KMS-11 (cell line): ENCODE measurements at regions not wholly inside any gene's neighbourhood (a gene's known extent, or its start where the extent isn't known, plus 50 kb on each side); places are given as distances from the start of the nearest gene placed in this dataset.

ENCODE experiments used
- H2AFZ ChIP-seq: fragments of 200-600 bp; sonication (generic); 2 replicates; pipeline ENCODE4 v1.6.1; 2016; ENCODE audit warnings: antibody characterized with exemption, mixed run types, low read depth
- H3K27ac ChIP-seq: fragments of 200-600 bp; sonication (generic); 2 replicates; pipeline ENCODE4 v1.6.1; 2016; ENCODE audit warnings: mild to moderate bottlenecking, mixed run types
- H3K27me3 ChIP-seq: fragments of 200-600 bp; sonication (generic); 2 replicates; pipeline ENCODE4 v1.6.1; 2017; ENCODE audit warnings: mild to moderate bottlenecking, low read depth, mixed run types, moderate library complexity; ENCODE audit not compliant: insufficient read depth
- H3K36me3 ChIP-seq: fragments of 200-600 bp; sonication (generic); 2 replicates; pipeline ENCODE4 v1.6.1; 2017; ENCODE audit warnings: mild to moderate bottlenecking, mixed run types; ENCODE audit not compliant: insufficient read depth
- H3K4me1 ChIP-seq: fragments of 200-600 bp; sonication (generic); 2 replicates; pipeline ENCODE4 v1.6.1; 2016; ENCODE audit warnings: mild to moderate bottlenecking, low read depth, mixed run types; ENCODE audit not compliant: poor library complexity, severe bottlenecking
- H3K4me2 ChIP-seq: fragments of 200-600 bp; sonication (generic); 2 replicates; pipeline ENCODE4 v1.7.0; 2016; ENCODE audit warnings: mild to moderate bottlenecking, mixed run types
- H3K4me3 ChIP-seq: fragments of 200-600 bp; sonication (generic); IDR thresholded peaks from 2 replicates; pipeline ENCODE4 v1.6.1; 2017; ENCODE audit warnings: low read depth, low read length, mixed read lengths; ENCODE audit not compliant: insufficient read depth
- H3K79me2 ChIP-seq: fragments of 200-600 bp; sonication (generic); 2 replicates; pipeline ENCODE4 v1.6.1; 2016; ENCODE audit warnings: low read depth, mixed run types; ENCODE audit not compliant: insufficient read depth
- H3K9ac ChIP-seq: fragments of 200-600 bp; sonication (generic); 2 replicates; pipeline ENCODE4 v1.6.1; 2016; ENCODE audit warnings: mild to moderate bottlenecking, mixed run types
- H4K20me1 ChIP-seq: fragments of 200-600 bp; sonication (generic); 2 replicates; pipeline ENCODE4 v1.6.1; 2016; ENCODE audit warnings: mild to moderate bottlenecking, mixed run types; ENCODE audit not compliant: insufficient read depth
- TF ChIP-seq, protein P1 (sequence below): fragments of 200-600 bp; sonication (generic); conservative IDR thresholded peaks from 2 replicates; pipeline ENCODE4 v1.6.1; 2017; ENCODE audit warnings: low read depth, mild to moderate bottlenecking, antibody characterized with exemption, low read length, moderate library complexity, mixed read lengths

DNA sequence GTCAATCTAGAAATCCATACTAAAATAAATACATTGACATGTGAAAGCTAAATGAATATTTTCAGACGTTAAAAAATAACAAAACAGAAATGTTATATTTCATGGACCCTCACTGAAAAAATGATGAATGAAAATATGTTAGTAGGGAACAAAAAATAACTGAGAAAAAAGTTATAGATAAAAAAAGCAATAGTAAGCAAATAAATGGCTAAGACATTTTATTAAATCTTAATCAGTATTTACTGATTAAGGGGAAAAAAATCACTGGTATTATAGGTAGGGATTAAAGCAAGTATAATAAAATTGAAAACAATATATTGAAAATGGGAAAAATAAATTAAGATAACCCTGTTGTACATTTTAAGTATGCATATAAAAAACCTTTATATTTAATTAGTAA, 468.1 kb upstream of the MANEA start:
- TF ChIP-seq, protein P1, sequence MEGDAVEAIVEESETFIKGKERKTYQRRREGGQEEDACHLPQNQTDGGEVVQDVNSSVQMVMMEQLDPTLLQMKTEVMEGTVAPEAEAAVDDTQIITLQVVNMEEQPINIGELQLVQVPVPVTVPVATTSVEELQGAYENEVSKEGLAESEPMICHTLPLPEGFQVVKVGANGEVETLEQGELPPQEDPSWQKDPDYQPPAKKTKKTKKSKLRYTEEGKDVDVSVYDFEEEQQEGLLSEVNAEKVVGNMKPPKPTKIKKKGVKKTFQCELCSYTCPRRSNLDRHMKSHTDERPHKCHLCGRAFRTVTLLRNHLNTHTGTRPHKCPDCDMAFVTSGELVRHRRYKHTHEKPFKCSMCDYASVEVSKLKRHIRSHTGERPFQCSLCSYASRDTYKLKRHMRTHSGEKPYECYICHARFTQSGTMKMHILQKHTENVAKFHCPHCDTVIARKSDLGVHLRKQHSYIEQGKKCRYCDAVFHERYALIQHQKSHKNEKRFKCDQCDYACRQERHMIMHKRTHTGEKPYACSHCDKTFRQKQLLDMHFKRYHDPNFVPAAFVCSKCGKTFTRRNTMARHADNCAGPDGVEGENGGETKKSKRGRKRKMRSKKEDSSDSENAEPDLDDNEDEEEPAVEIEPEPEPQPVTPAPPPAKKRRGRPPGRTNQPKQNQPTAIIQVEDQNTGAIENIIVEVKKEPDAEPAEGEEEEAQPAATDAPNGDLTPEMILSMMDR, result no peak
- H3K4me2 ChIP-seq, result no peak overlapping the region

DNA sequence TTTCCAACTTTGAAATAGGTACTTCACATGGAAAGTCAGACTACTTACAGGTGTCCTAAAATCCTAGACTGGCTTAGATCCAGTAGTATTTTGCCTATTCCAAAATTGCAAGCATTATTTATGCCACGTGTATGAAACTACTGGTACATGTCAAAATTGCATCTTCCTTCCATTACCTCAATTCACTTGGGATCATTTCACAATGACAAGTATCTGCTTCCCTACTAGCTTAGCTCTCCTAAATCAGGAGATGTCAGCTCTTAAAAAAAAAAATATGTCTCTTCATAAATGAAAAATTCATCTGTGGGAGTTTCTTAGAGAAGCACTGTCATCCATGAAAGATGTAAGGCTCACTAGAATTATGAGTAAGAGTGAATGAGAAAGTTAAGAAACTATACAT, 466.6 kb upstream of the MANEA start:
- Histone ChIP-seq H3K4me2 (no peak overlapping the region), H2AFZ (no peak overlapping the region), H3K9ac (no peak overlapping the region), H3K79me2 (no peaks in the 10 kb centered on the region), H3K36me3 (no peaks in the 10 kb centered on the region), H3K4me1 (peaks cover 22% of the 10 kb centered on the region), H3K4me3 (no peak overlapping the region), H3K27me3 (no peaks in the 10 kb centered on the region), H3K27ac (no peak overlapping the region), H4K20me1 (no peaks in the 10 kb centered on the region)
- TF ChIP-seq, protein P1, result no peak

More for the DNA sequence above, 468.1 kb upstream of the MANEA start:
- H2AFZ ChIP-seq, result no peak overlapping the region
- peaks cover 25% of the 10 kb centered on the region for H3K4me1 ChIP-seq
- no peaks in the 10 kb centered on the region for H3K27me3 ChIP-seq
- H3K36me3 ChIP-seq, result no peaks in the 10 kb centered on the region
- no peaks in the 10 kb centered on the region for H4K20me1 ChIP-seq
- no peak overlapping the region for H3K9ac ChIP-seq
- H3K79me2 ChIP-seq, result no peaks in the 10 kb centered on the region
- H3K27ac ChIP-seq, result no peak overlapping the region
- H3K4me3 ChIP-seq, result no peak overlapping the region

DNA sequence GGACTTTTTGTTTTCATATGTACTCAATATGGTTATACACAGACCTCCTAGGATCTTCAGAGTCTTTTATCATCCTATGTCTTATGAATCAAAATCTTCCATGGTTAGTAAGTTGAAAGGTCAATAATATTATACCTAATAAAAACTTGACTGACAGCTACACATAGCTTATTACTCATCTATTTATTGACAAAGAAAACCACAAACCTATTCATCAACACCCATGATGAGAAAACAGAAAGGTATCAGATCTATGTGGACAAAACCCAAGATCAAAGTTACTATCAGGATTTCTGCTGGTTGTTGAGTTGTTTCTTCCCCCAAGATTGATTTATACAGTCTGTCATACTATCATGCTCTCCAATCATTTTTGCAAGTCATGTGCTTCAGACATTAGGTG, 460.1 kb upstream of the MANEA start:
- no peak overlapping the region for H2AFZ ChIP-seq
- no peak overlapping the region for H3K4me3 ChIP-seq
- no peaks in the 10 kb centered on the region for H3K79me2 ChIP-seq
- no peaks in the 10 kb centered on the region for H3K27me3 ChIP-seq
- H3K4me2 ChIP-seq, result no peak overlapping the region
- no peaks in the 10 kb centered on the region for H3K36me3 ChIP-seq
- H3K4me1 ChIP-seq, result no peaks in the 10 kb centered on the region
- H3K27ac ChIP-seq, result no peak overlapping the region
- H3K9ac ChIP-seq, result no peak overlapping the region
- H4K20me1 ChIP-seq, result no peaks in the 10 kb centered on the region
- TF ChIP-seq, protein P1, result no peak

DNA sequence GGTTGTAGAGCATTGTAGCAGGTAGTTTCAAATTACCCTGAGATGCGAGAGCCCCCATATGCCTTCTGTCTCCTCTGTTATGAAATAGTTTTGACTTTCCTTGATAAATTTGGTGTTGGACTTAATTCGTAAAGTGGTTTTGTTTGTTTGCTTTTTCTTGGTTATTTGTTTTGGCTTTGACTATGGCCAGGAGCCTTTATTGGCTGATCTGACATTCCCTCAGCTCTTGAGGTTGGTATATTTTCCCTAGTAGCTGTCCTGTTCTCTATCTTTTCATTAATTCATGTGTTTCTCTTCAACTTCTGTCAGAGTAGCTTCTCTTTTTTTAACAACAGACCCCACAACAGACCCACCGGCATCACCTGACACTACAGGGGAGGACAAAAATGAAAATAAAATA, 457.4 kb upstream of the MANEA start:
- Histone ChIP-seq H3K36me3 (no peaks in the 10 kb centered on the region), H3K4me3 (no peak overlapping the region), H2AFZ (no peak overlapping the region), H3K27me3 (no peaks in the 10 kb centered on the region), H3K79me2 (no peaks in the 10 kb centered on the region), H3K27ac (no peak overlapping the region), H3K4me2 (no peak overlapping the region), H4K20me1 (no peaks in the 10 kb centered on the region), H3K4me1 (no peaks in the 10 kb centered on the region), H3K9ac (no peak overlapping the region)
- TF ChIP-seq, protein P1, result no peak
